HT-29 (cell line): ENCODE measurements at regions not wholly inside any gene's neighbourhood (a gene's known extent, or its start where the extent isn't known, plus 50 kb on each side); places are given as distances from the start of the nearest gene placed in this dataset.
"Not testable (repeated sequence)": the region's sequence is repeated elsewhere in the genome, so short reads cannot be mapped to it uniquely, and the experiment has no call there.

Experiments
- DNase-seq: peaks from one replicate; pipeline ENCODE4 v3.0.0-alpha.2; 2015; ENCODE audit warnings: low spot score

DNA sequence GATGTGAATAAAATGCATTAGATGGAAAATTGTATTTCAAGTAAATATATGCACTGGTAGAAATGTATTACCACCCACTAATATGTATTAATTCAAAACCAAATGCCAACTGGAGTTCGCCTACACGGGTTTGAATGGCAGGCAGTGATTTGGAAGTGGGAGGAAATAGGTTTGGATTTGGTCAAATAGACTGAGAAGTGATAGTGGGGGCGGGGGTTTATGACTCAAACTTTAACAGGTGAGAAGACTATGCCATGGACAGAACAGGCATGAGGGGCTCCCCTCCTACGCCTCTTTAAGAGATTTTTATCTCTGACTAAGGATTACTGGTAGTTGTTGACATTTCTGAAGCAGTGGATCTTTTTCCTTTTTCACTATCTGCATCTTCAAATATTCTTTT lies 677.8 kb downstream of the NTRK3 start:
- DNase-seq: no peak

- DNase-seq: no peak
These were observed 679.2 kb downstream of the NTRK3 start for GRCh38 chr15:87577336-87577735.

DNA sequence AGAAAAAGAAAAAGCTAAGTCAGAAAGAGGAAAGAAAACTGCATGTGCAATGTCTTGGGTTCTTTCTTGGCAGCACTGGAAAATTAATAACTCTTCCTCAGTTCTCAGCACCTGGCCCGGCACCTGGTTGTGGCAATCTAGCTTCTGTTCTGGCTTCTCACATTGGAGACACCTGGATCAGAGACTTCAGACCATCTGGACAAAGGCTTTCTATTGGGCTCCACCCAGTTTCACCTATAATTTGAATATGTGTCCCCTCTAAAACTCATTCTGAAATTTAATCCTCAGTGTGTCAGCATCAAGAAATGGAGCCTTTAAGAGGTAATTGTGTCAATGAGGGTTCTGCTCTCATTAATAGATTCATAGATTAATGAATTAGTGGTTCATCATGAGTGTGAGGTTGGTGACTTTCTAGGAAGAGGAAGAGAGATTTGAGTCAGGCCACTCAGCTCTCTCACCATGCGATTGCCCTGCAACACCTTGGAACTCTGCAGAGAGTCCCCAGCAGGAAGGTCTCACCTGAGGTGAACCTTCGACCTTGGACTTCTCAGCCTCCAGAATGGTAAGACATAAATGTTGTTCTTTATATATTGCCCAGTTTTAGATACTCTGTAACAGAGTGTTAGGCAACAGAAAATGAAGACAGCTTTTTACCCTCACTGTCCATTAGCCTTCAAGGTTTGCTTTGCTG lies 679.9 kb downstream of the NTRK3 start:
- peak; percentile 36 for DNase-seq

DNA sequence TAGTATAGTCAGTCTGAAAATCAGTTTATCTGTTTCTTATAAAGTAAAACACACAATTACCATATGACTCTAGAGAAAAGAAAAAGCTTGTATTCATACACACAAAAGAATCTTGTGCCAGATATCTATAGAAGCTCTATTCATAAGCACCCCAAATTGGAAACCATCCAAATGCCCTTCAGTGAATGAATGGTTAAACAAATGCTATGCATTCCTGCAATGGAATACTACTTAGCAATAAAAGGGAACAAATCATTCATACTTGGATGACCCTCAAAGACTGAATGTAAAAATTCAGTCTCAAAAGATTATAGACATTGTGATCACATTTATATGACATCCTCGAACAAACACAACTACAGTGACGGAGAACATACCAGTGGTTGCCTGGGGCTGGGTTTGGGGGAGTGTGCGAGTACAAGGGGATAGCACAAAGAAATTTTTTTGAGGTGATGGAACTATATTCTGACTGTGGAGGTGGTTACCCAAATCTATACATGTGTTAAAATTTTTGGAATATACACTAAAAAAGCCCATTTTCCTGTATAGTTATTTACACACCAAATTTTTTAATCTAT lies 680.6 kb downstream of the NTRK3 start:
- DNase-seq: no peak

GRCh38 chr15:87573534-87573933 lies 683.0 kb downstream of the NTRK3 start:
- no peak for DNase-seq

DNA sequence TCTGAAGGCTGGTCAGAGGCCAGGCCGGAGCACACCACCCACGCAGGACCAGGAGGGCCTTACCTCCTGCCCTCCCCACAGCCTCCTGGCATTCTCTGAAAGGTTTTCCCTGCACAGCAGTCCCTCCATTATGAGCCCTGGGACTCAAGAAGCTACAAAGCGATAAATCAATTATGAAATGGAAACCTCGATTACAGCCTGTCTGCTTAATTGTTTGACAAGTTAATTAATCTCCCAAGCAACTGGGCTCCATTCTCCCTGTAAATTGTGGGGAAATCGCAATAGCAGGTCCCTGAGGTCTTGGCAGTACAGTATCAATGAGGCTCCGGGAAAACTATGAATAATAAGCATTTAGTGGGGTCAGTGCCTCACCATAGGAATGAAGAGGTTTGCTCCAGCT lies 683.5 kb downstream of the NTRK3 start:
- DNase-seq: no peak

DNA sequence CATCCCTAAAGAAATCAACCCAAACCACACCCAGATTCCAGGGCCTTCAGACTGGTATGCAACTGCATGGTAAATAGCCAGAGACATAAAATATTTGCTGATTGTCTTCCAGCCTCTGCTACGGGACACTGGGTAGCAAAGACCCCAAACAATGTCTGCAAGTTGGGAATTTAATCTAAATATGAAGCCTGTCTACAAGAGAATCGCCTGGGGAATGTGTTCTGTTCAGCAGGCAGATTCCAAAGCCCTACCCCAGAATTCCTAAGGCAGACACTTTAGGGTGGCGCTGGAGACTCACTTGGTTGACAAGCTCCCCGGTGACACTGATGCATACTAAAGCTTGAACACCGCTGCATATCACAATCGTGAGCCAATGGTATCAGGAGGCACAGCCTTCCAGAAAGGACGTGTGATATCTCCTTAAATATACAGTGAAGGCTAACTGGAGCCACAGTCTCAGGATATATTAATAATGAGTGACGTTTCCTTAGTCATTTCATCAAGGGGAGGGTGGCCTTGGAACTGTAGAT lies 684.1 kb downstream of the NTRK3 start:
- peak; percentile 8 for DNase-seq

DNA sequence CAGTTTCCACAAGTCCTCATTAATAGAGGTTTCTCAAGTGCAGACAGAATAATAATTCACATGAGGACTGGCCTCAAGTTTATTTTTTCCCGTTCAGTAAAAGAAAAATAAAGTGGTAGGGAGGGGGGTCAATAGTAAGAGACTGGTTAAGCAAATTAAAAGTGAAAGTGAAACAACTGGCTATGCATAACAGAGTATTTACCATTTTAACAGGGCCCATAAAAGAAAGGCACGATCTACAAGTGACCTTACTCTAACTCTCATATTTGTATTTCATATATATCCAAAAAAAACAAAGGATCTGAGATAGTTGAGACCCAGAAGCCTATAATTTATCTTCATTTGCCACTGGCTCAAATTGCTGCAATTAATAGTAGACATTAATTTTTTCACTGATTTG lies 686.3 kb downstream of the NTRK3 start:
- DNase-seq: no peak

- no peak for DNase-seq
These were observed 687.0 kb downstream of the NTRK3 start for GRCh38 chr15:87569581-87569980.

DNA sequence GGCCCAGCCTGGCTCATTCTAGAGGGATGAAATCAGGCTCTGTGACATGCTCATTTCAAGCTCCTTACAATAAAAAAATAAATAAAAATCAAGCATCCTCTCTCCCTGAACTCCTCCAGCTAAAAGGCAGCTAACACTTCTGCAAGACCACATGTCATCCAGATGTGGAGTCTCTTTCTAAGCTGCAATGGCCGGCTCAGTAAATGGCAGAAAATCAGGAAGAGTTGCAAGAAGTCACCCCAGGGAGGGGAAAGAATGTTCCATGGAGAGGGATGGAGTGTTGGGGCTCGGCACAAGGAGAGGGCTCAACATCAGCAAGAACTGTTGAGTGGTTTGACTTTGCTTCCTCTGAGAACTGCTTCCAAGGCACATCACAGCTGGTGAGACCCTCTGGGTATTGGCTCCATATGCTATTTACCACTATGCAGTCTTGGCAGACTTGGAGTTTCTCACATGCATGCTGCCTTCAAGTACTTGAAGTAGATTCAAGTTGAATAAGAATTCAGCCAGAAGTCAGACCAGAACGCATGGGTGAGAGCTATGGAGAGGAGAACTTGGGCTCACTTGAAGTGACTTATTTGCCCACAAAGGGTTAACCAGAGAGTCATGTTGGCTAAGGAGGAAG lies 689.0 kb downstream of the NTRK3 start:
- DNase-seq: no peak

GRCh38 chr15:87566236-87566635 lies 690.3 kb downstream of the NTRK3 start:
- DNase-seq: no peak

DNA sequence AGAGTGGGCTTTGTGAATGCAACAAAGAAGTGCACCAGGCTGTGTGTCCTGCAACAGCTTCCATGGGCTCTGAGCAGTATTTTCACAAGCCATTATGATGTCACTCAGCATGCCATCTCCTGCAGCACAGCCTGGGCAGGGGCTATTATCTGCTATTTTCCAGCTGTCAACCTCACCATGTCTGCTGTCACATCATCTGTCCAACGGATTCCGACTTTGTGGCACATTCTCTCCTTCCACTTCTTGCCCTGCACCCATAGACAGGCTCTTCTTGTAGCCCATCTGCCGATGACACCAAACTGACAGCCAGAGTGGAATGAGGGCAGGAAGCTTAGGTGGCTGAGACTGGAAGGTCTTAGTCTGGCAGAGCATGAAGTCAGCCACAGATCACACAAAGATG lies 691.9 kb downstream of the NTRK3 start:
- no peak for DNase-seq

DNA sequence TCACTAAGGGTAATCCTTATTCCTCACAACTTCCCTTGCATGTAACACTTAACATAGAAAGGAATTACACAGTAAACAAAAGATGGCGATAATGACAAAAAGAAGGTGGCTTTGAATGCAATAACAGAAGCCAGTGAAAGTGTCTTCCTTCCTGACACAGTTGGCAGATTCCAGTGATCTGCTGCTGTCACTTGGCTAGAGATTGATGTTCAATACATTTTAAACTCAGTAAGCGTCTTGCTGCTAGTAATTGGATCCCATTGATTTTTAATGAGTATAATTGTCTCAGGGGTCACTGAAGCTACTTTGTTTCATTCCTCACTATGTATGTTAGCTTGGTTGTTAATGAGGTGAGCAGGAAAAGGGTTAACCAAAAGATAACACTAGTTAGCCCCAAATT lies 692.7 kb downstream of the NTRK3 start:
- no peak for DNase-seq

GRCh38 chr15:87562203-87562602 lies 694.3 kb downstream of the NTRK3 start:
- no peak for DNase-seq

DNA sequence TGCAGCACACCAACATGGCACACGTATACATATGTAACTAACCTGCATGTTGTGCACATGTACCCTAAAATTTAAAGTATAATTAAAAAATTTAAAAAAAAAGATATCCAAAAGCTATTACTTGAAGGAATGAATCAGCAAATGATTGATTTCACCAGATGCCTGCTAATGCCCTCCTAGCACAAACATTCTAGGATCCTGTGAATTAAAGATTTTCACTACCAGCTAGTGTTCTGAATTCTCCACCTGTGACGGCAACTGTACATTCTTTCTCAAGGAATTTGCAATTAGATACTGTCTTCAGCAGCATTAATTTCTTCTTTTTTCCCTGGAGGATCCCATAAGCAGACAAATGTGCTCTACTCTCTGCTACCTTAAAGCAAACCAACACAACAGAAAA lies 694.9 kb downstream of the NTRK3 start:
- DNase-seq: no peak

GRCh38 chr15:87557881-87558280 lies 698.7 kb downstream of the NTRK3 start:
- DNase-seq: no peak

DNA sequence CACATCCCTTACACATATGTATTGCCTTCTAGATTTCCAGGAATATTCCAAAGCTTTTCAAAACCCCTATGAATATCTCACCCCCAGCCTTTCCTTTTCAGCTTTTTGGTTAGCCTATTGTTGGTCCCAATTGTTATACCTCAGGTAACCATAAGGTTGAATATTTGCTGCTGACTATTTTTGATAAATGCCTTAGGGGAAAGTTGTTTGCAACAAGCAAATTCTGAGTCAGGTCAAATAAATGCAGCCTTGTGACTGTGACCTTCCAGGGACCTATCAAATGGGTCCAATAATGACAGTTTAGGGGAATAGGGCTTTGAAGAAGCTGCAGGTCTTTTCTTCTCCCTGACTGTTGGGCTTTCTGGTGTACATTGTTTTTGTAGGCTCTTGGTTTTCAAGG lies 699.7 kb downstream of the NTRK3 start:
- DNase-seq: no peak

GRCh38 chr15:87549860-87550259 lies 706.7 kb downstream of the NTRK3 start:
- no peak for DNase-seq

GRCh38 chr15:87549296-87549695 lies 707.2 kb downstream of the NTRK3 start:
- no peak for DNase-seq

GRCh38 chr15:87548590-87548989 lies 707.9 kb downstream of the NTRK3 start:
- DNase-seq: not testable (repeated sequence)

GRCh38 chr15:87547470-87548181 lies 708.9 kb downstream of the NTRK3 start:
- no peak for DNase-seq

DNA sequence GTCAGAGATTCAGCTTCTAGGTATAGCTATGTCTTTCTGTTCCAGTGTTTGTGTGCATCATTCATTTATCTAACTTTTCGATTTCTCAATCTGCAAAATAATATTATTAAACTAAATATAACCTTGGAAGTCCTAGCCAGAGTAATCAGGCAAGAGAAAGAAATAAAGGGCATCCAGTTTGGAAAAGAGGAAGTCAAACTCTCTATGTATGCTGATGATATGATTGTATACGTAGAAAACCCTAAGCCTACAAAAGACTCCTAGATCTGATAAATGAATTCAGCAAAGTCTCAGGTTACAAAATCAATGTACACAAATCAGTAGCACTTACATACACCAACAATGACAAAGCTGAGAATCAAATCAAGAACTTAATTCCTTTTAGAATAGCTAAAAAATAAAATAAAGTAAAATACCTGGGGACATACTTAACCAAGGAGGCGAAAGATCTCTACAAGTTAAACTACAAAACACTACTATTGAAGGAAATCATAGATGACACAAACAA lies 718.2 kb downstream of the NTRK3 start:
- DNase-seq: no peak
